ENCODE measurements at regions not wholly inside any gene's neighbourhood (a gene's known extent, or its start where the extent isn't known, plus 50 kb on each side); places are given as distances from the start of the nearest gene placed in this dataset.

- no peak for DNase-seq (ENCODE audit: low read depth in 2 of 3, low spot score in 2 of 3)
These were observed 54.9 kb upstream of the AJAP1 start for GRCh38 chr1:4599521-4599920.

- no peak for DNase-seq (ENCODE audit: low read depth in 2 of 3, low spot score in 2 of 3)
These were observed 54.4 kb upstream of the AJAP1 start for GRCh38 chr1:4599951-4600481.

GRCh38 chr1:4600615-4601460 is 53.6 kb upstream of the AJAP1 start:
- DNase-seq (ENCODE audit: low read depth in 2 of 3, low spot score in 2 of 3) = no peak

GRCh38 chr1:4601941-4602340 is 52.5 kb upstream of the AJAP1 start:
- no peak for DNase-seq (ENCODE audit: low read depth in 2 of 3, low spot score in 2 of 3)

- DNase-seq (ENCODE audit: low read depth in 2 of 3, low spot score in 2 of 3) = no peak
These were observed 51.7 kb upstream of the AJAP1 start for GRCh38 chr1:4602462-4603294.

- no peak for DNase-seq (ENCODE audit: low read depth in 2 of 3, low spot score in 2 of 3)
These were observed 50.9 kb upstream of the AJAP1 start for GRCh38 chr1:4603295-4604110.
